ENCODE measurements at regions not wholly inside any gene's neighbourhood (a gene's known extent, or its start where the extent isn't known, plus 50 kb on each side); places are given as distances from the start of the nearest gene placed in this dataset.

GRCh38 chr2:128781166-128781565 lies 462.5 kb upstream of the HS6ST1 start:
- DNase-seq: no peak

GRCh38 chr2:128781585-128782385 lies 463.1 kb upstream of the HS6ST1 start:
- no peak for DNase-seq

- no peak for DNase-seq
Observed at GRCh38 chr2:128782411-128783192, 463.9 kb upstream of the HS6ST1 start.

- DNase-seq: no peak
Observed at GRCh38 chr2:128783193-128783671, 464.6 kb upstream of the HS6ST1 start.

- no peak for DNase-seq
Observed at GRCh38 chr2:128783896-128784295, 465.2 kb upstream of the HS6ST1 start.

GRCh38 chr2:128784626-128785306 lies 466.1 kb upstream of the HS6ST1 start:
- DNase-seq: no peak

GRCh38 chr2:128786316-128786715 lies 467.6 kb upstream of the HS6ST1 start:
- no peak for DNase-seq

GRCh38 chr2:128786741-128787478 lies 468.2 kb upstream of the HS6ST1 start:
- DNase-seq: peak; percentile 70

GRCh38 chr2:128787616-128788015 lies 468.9 kb upstream of the HS6ST1 start:
- no peak for DNase-seq

GRCh38 chr2:128788636-128789220 lies 470.1 kb upstream of the HS6ST1 start:
- no peak for DNase-seq

- DNase-seq: no peak
Observed at GRCh38 chr2:128789221-128789620, 470.6 kb upstream of the HS6ST1 start.

- no peak for DNase-seq
Observed at GRCh38 chr2:128789776-128790455, 471.2 kb upstream of the HS6ST1 start.

GRCh38 chr2:128790541-128791001 lies 471.9 kb upstream of the HS6ST1 start:
- DNase-seq: no peak

GRCh38 chr2:128791120-128791984 lies 472.7 kb upstream of the HS6ST1 start:
- DNase-seq: no peak

- no peak for DNase-seq
Observed at GRCh38 chr2:128791985-128792320, 473.3 kb upstream of the HS6ST1 start.

- DNase-seq: no peak
Observed at GRCh38 chr2:128792476-128793054, 473.9 kb upstream of the HS6ST1 start.

- DNase-seq: no peak
Observed at GRCh38 chr2:128793404-128793803, 474.7 kb upstream of the HS6ST1 start.

GRCh38 chr2:128794285-128794684 lies 475.6 kb upstream of the HS6ST1 start:
- no peak for DNase-seq

GRCh38 chr2:128796321-128796720 lies 477.7 kb upstream of the HS6ST1 start:
- no peak for DNase-seq

- no peak for DNase-seq
Observed at GRCh38 chr2:128797092-128797491, 478.4 kb upstream of the HS6ST1 start.
